ENCODE measurements at regions not wholly inside any gene's neighbourhood (a gene's known extent, or its start where the extent isn't known, plus 50 kb on each side); places are given as distances from the start of the nearest gene placed in this dataset.

DNA sequence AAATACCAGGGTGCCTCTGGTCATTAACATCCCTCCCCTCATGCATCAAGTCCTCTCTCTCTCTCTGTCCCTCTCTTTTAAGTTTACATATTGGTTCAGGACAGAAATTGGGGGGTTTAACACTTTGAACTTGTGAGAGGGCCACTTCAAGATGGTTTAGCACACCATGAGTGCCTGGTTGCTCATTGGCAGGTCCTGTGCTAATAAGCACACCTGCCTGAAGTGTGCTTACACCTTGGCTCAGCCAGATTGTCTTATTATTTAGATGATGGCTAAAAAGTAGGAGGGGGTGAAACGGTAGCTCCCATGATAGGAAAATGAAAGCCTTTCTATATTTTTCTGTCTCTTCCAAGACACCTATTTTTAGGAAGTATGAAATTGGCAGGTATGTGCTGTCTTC lies 205.8 kb downstream of the ARL6IP6 start:
- Histone ChIP-seq H3K4me3 (ENCODE audit: low read depth in 1 of 5, low read length in 5 of 5) (no peak overlapping the region), H3K27ac (ENCODE audit: low read depth, low read length) (no peak overlapping the region), H3K4me1 (ENCODE audit: control insufficient read depth in 5 of 5, insufficient read depth in 5 of 5, low read length in 5 of 5) (peaks cover 0 to 5% (median 3%) of the 10 kb centered on the region in 5 donors), H3K9me3 (ENCODE audit: control insufficient read depth in 5 of 5, low read length in 5 of 5) (no peaks in the 10 kb centered on the region), H3K9ac (ENCODE audit: low read length in 5 of 5) (no peak overlapping the region), H3K27me3 (ENCODE audit: control insufficient read depth in 5 of 5, insufficient read depth in 4 of 5, low read length in 5 of 5) (no peaks in the 10 kb centered on the region), H3K36me3 (ENCODE audit: control insufficient read depth in 5 of 5, insufficient read depth in 5 of 5, low read length in 5 of 5) (no peaks in the 10 kb centered on the region)

DNA sequence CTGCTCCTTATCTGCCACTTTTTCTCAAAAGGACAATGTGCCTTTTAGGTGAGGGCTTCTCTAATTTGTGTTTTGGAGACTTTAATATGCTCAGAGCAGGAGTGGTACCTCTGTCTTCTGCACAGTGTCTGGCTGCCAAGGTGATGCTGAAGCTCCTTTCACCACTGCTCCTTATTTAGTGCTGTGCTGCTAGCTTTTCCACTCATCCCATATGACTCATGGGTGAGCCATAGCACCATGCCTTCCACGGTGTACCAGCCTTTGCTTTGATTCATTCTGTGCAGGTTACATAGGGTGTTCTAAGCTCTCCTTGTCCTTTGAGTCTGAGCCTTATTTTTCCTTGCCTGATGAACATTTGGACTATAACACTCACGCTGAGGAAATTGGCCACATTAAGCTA lies 202.4 kb downstream of the ARL6IP6 start:
- peaks cover 0 to under 1% (median 0%) of the 10 kb centered on the region in 5 donors for H3K4me1 ChIP-seq (ENCODE audit: control insufficient read depth in 5 of 5, insufficient read depth in 5 of 5, low read length in 5 of 5)
- no peaks in the 10 kb centered on the region for H3K36me3 ChIP-seq (ENCODE audit: control insufficient read depth in 5 of 5, insufficient read depth in 5 of 5, low read length in 5 of 5)
- H3K9ac ChIP-seq (ENCODE audit: low read length in 5 of 5) = no peak overlapping the region

DNA sequence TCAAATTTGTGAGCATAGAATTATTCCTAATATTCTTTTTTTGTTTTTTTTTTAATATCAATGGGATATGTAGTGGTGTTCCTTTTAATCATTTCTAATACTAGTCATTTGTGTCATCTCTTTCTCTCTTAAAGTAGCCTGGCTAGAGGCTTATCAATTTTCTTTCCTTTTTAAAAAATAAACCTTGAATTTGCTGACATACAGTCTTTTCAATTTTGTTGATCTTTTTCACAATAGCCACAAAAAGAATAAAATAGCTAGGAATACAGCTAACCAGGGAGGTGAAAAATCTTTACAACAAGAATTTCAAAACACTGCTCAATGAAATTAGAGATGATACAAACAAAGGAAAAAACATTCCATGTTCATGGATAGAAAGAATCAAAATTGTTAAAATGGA lies 192.6 kb downstream of the ARL6IP6 start:
- H3K4me1 ChIP-seq (ENCODE audit: control insufficient read depth in 5 of 5, insufficient read depth in 5 of 5, low read length in 5 of 5) = no peaks in the 10 kb centered on the region
- H3K27me3 ChIP-seq (ENCODE audit: control insufficient read depth in 5 of 5, insufficient read depth in 4 of 5, low read length in 5 of 5) = no peaks in the 10 kb centered on the region
- no peaks in the 10 kb centered on the region for H3K9me3 ChIP-seq (ENCODE audit: control insufficient read depth in 5 of 5, low read length in 5 of 5)
- H3K9ac ChIP-seq (ENCODE audit: low read length in 5 of 5) = no peak overlapping the region
- no peak overlapping the region for H3K27ac ChIP-seq (ENCODE audit: low read depth, low read length)
- H3K4me3 ChIP-seq (ENCODE audit: low read depth in 1 of 5, low read length in 5 of 5) = no peak overlapping the region
- no peaks in the 10 kb centered on the region for H3K36me3 ChIP-seq (ENCODE audit: control insufficient read depth in 5 of 5, insufficient read depth in 5 of 5, low read length in 5 of 5)

More for the DNA sequence above, 202.4 kb downstream of the ARL6IP6 start:
- H3K9me3 ChIP-seq (ENCODE audit: control insufficient read depth in 5 of 5, low read length in 5 of 5) = peaks cover 0 to 2% (median 0%) of the 10 kb centered on the region in 5 donors
- no peak overlapping the region for H3K4me3 ChIP-seq (ENCODE audit: low read depth in 1 of 5, low read length in 5 of 5)
- no peak overlapping the region for H3K27ac ChIP-seq (ENCODE audit: low read depth, low read length)
- H3K27me3 ChIP-seq (ENCODE audit: control insufficient read depth in 5 of 5, insufficient read depth in 4 of 5, low read length in 5 of 5) = peaks cover 0 to 4% (median 0%) of the 10 kb centered on the region in 5 donors

DNA sequence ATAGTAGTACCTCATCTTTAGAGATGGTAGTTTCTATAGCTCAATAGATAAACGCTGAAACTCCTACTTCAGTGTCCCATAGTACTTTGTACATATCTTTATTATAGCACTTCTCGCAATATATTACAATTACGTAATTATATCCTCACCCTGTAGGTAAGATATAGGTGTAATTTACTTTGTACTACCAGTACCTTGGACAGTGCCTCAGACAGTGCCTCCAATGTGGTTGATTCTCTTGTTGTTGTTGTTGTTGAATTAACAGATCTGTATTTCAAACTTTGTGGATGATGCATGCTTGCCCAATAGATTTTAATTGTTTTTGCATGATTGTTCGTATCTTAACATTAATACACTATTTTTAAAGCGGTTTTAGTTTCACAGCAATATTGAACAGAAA lies 188.6 kb downstream of the ARL6IP6 start:
- no peak overlapping the region for H3K27ac ChIP-seq (ENCODE audit: low read depth, low read length)
- H3K27me3 ChIP-seq (ENCODE audit: control insufficient read depth in 5 of 5, insufficient read depth in 4 of 5, low read length in 5 of 5) = no peaks in the 10 kb centered on the region
- H3K4me3 ChIP-seq (ENCODE audit: low read depth in 1 of 5, low read length in 5 of 5) = no peak overlapping the region
- H3K4me1 ChIP-seq (ENCODE audit: control insufficient read depth in 5 of 5, insufficient read depth in 5 of 5, low read length in 5 of 5) = no peaks in the 10 kb centered on the region
- H3K36me3 ChIP-seq (ENCODE audit: control insufficient read depth in 5 of 5, insufficient read depth in 5 of 5, low read length in 5 of 5) = no peaks in the 10 kb centered on the region
- H3K9ac ChIP-seq (ENCODE audit: low read length in 5 of 5) = no peak overlapping the region
- H3K9me3 ChIP-seq (ENCODE audit: control insufficient read depth in 5 of 5, low read length in 5 of 5) = no peaks in the 10 kb centered on the region

- H3K4me3 ChIP-seq (ENCODE audit: low read depth in 1 of 5, low read length in 5 of 5) = no peak overlapping the region
- H3K9ac ChIP-seq (ENCODE audit: low read length in 5 of 5) = no peak overlapping the region
- no peak overlapping the region for H3K27ac ChIP-seq (ENCODE audit: low read depth, low read length)
- no peaks in the 10 kb centered on the region for H3K4me1 ChIP-seq (ENCODE audit: control insufficient read depth in 5 of 5, insufficient read depth in 5 of 5, low read length in 5 of 5)
- H3K9me3 ChIP-seq (ENCODE audit: control insufficient read depth in 5 of 5, low read length in 5 of 5) = no peaks in the 10 kb centered on the region
- H3K27me3 ChIP-seq (ENCODE audit: control insufficient read depth in 5 of 5, insufficient read depth in 4 of 5, low read length in 5 of 5) = no peaks in the 10 kb centered on the region
- no peaks in the 10 kb centered on the region for H3K36me3 ChIP-seq (ENCODE audit: control insufficient read depth in 5 of 5, insufficient read depth in 5 of 5, low read length in 5 of 5)
Observed at GRCh38 chr2:152894051-152894450, 175.6 kb downstream of the ARL6IP6 start.

- Histone ChIP-seq H3K9ac (ENCODE audit: low read length in 5 of 5) (no peak overlapping the region), H3K27me3 (ENCODE audit: control insufficient read depth in 5 of 5, insufficient read depth in 4 of 5, low read length in 5 of 5) (no peaks in the 10 kb centered on the region), H3K4me1 (ENCODE audit: control insufficient read depth in 5 of 5, insufficient read depth in 5 of 5, low read length in 5 of 5) (no peaks in the 10 kb centered on the region), H3K4me3 (ENCODE audit: low read depth in 1 of 5, low read length in 5 of 5) (no peak overlapping the region), H3K27ac (ENCODE audit: low read depth, low read length) (no peak overlapping the region), H3K36me3 (ENCODE audit: control insufficient read depth in 5 of 5, insufficient read depth in 5 of 5, low read length in 5 of 5) (no peaks in the 10 kb centered on the region), H3K9me3 (ENCODE audit: control insufficient read depth in 5 of 5, low read length in 5 of 5) (no peaks in the 10 kb centered on the region)
Observed at GRCh38 chr2:152890736-152891135, 172.3 kb downstream of the ARL6IP6 start.

GRCh38 chr2:152883951-152884487 lies 165.6 kb downstream of the ARL6IP6 start:
- no peaks in the 10 kb centered on the region for H3K27me3 ChIP-seq (ENCODE audit: control insufficient read depth in 5 of 5, insufficient read depth in 4 of 5, low read length in 5 of 5)
- H3K4me1 ChIP-seq (ENCODE audit: control insufficient read depth in 5 of 5, insufficient read depth in 5 of 5, low read length in 5 of 5) = no peaks in the 10 kb centered on the region
- H3K4me3 ChIP-seq (ENCODE audit: low read depth in 1 of 5, low read length in 5 of 5) = no peak overlapping the region
- H3K36me3 ChIP-seq (ENCODE audit: control insufficient read depth in 5 of 5, insufficient read depth in 5 of 5, low read length in 5 of 5) = no peaks in the 10 kb centered on the region
- no peaks in the 10 kb centered on the region for H3K9me3 ChIP-seq (ENCODE audit: control insufficient read depth in 5 of 5, low read length in 5 of 5)
- H3K9ac ChIP-seq (ENCODE audit: low read length in 5 of 5) = no peak overlapping the region
- no peak overlapping the region for H3K27ac ChIP-seq (ENCODE audit: low read depth, low read length)

- Histone ChIP-seq H3K27me3 (ENCODE audit: control insufficient read depth in 5 of 5, insufficient read depth in 4 of 5, low read length in 5 of 5) (no peaks in the 10 kb centered on the region), H3K9me3 (ENCODE audit: control insufficient read depth in 5 of 5, low read length in 5 of 5) (no peaks in the 10 kb centered on the region), H3K27ac (ENCODE audit: low read depth, low read length) (no peak overlapping the region), H3K4me3 (ENCODE audit: low read depth in 1 of 5, low read length in 5 of 5) (no peak overlapping the region), H3K9ac (ENCODE audit: low read length in 5 of 5) (no peak overlapping the region), H3K4me1 (ENCODE audit: control insufficient read depth in 5 of 5, insufficient read depth in 5 of 5, low read length in 5 of 5) (peaks cover 0 to 2% (median 0%) of the 10 kb centered on the region in 5 donors), H3K36me3 (ENCODE audit: control insufficient read depth in 5 of 5, insufficient read depth in 5 of 5, low read length in 5 of 5) (no peaks in the 10 kb centered on the region)
Observed at GRCh38 chr2:152881527-152881926, 163.1 kb downstream of the ARL6IP6 start.

GRCh38 chr2:152879275-152879674 lies 160.9 kb downstream of the ARL6IP6 start:
- Histone ChIP-seq H3K36me3 (ENCODE audit: control insufficient read depth in 5 of 5, insufficient read depth in 5 of 5, low read length in 5 of 5) (no peaks in the 10 kb centered on the region), H3K27me3 (ENCODE audit: control insufficient read depth in 5 of 5, insufficient read depth in 4 of 5, low read length in 5 of 5) (no peaks in the 10 kb centered on the region), H3K4me3 (ENCODE audit: low read depth in 1 of 5, low read length in 5 of 5) (no peak overlapping the region), H3K4me1 (ENCODE audit: control insufficient read depth in 5 of 5, insufficient read depth in 5 of 5, low read length in 5 of 5) (peaks cover 0 to 14% (median 0%) of the 10 kb centered on the region in 5 donors), H3K9ac (ENCODE audit: low read length in 5 of 5) (no peak overlapping the region), H3K9me3 (ENCODE audit: control insufficient read depth in 5 of 5, low read length in 5 of 5) (no peaks in the 10 kb centered on the region), H3K27ac (ENCODE audit: low read depth, low read length) (no peak overlapping the region)

- H3K9ac ChIP-seq (ENCODE audit: low read length in 5 of 5) = no peak overlapping the region
- H3K27me3 ChIP-seq (ENCODE audit: control insufficient read depth in 5 of 5, insufficient read depth in 4 of 5, low read length in 5 of 5) = no peaks in the 10 kb centered on the region
- H3K9me3 ChIP-seq (ENCODE audit: control insufficient read depth in 5 of 5, low read length in 5 of 5) = no peaks in the 10 kb centered on the region
- no peaks in the 10 kb centered on the region for H3K36me3 ChIP-seq (ENCODE audit: control insufficient read depth in 5 of 5, insufficient read depth in 5 of 5, low read length in 5 of 5)
- peaks cover 0 to 14% (median 0%) of the 10 kb centered on the region in 5 donors for H3K4me1 ChIP-seq (ENCODE audit: control insufficient read depth in 5 of 5, insufficient read depth in 5 of 5, low read length in 5 of 5)
- no peak overlapping the region for H3K4me3 ChIP-seq (ENCODE audit: low read depth in 1 of 5, low read length in 5 of 5)
- no peak overlapping the region for H3K27ac ChIP-seq (ENCODE audit: low read depth, low read length)
Observed at GRCh38 chr2:152875701-152876695, 157.6 kb downstream of the ARL6IP6 start.

All from subcutaneous abdominal adipose tissue (tissue), 5 donors.